Activated naive CD8-positive, alpha-beta T cell treated with anti-CD3 and anti-CD28 coated beads, Interleukin-2, amount 50 U/mL, for 24 hours (primary cell): ENCODE measurements at regions not wholly inside any gene's neighbourhood (a gene's known extent, or its start where the extent isn't known, plus 50 kb on each side); places are given as distances from the start of the nearest gene placed in this dataset.

Experiments used
- ATAC-seq: fragments of 150-1000 bp; cut with Tn5 transposase; one replicate; pipeline ENCODE4 v1.10.0; 2021
- DNase-seq: peaks from one replicate; pipeline ENCODE4 v3.0.0; 2021
- H3K27ac Mint-ChIP-seq: one replicate; pipeline ENCODE4 v1.8.0; 2021; ENCODE audit warnings: mild to moderate bottlenecking, mixed read lengths
- H3K27me3 Mint-ChIP-seq: one replicate; pipeline ENCODE4 v1.8.0; 2021; ENCODE audit warnings: mixed read lengths
- H3K36me3 Mint-ChIP-seq: one replicate; pipeline ENCODE4 v1.8.0; 2021; ENCODE audit warnings: low read depth, mixed read lengths
- H3K4me1 Mint-ChIP-seq: one replicate; pipeline ENCODE4 v1.8.0; 2021; ENCODE audit warnings: mixed read lengths
- H3K4me3 Mint-ChIP-seq: one replicate; pipeline ENCODE4 v1.8.0; 2021; ENCODE audit warnings: mild to moderate bottlenecking, moderate library complexity, mixed read lengths
- H3K9me3 Mint-ChIP-seq: one replicate; pipeline ENCODE4 v1.8.0; 2021; ENCODE audit warnings: mixed read lengths

GRCh38 chr3:168417016-168417415 is 321.3 kb upstream of the GOLIM4 start:
- Mint-ChIP-seq H3K27ac (no peak overlapping the region), H3K4me3 (no peak overlapping the region), H3K9me3 (no peaks in the 10 kb centered on the region), H3K27me3 (no peaks in the 10 kb centered on the region), H3K36me3 (no peaks in the 10 kb centered on the region), H3K4me1 (no peaks in the 10 kb centered on the region)
- no peak for ATAC-seq
- DNase-seq, result no peak

- no peaks in the 10 kb centered on the region for H3K9me3 Mint-ChIP-seq
Observed at GRCh38 chr3:168416446-168416845, 320.7 kb upstream of the GOLIM4 start.

GRCh38 chr3:168414149-168414548 is 318.4 kb upstream of the GOLIM4 start:
- ATAC-seq, result no peak
- H3K4me1 Mint-ChIP-seq, result no peaks in the 10 kb centered on the region
- no peak overlapping the region for H3K27ac Mint-ChIP-seq
- no peaks in the 10 kb centered on the region for H3K27me3 Mint-ChIP-seq
- H3K4me3 Mint-ChIP-seq, result no peak overlapping the region
- H3K9me3 Mint-ChIP-seq, result peaks cover 4% of the 10 kb centered on the region
- H3K36me3 Mint-ChIP-seq, result no peaks in the 10 kb centered on the region
- DNase-seq, result no peak

More at GRCh38 chr3:168416446-168416845, 320.7 kb upstream of the GOLIM4 start:
- DNase-seq (no peak), ATAC-seq (no peak)
- H3K36me3 Mint-ChIP-seq, result no peaks in the 10 kb centered on the region
- no peak overlapping the region for H3K27ac Mint-ChIP-seq
- no peaks in the 10 kb centered on the region for H3K27me3 Mint-ChIP-seq
- no peak overlapping the region for H3K4me3 Mint-ChIP-seq
- H3K4me1 Mint-ChIP-seq, result no peaks in the 10 kb centered on the region

GRCh38 chr3:168407381-168407780 is 311.7 kb upstream of the GOLIM4 start:
- no peak overlapping the region for H3K27ac Mint-ChIP-seq
- no peaks in the 10 kb centered on the region for H3K4me1 Mint-ChIP-seq
- ATAC-seq, result no peak
- H3K27me3 Mint-ChIP-seq, result no peaks in the 10 kb centered on the region
- peaks cover 4% of the 10 kb centered on the region for H3K9me3 Mint-ChIP-seq
- H3K4me3 Mint-ChIP-seq, result no peak overlapping the region
- DNase-seq, result no peak
- no peaks in the 10 kb centered on the region for H3K36me3 Mint-ChIP-seq

- ATAC-seq (no peak), DNase-seq (no peak)
- Mint-ChIP-seq H3K27me3 (no peaks in the 10 kb centered on the region), H3K36me3 (no peaks in the 10 kb centered on the region), H3K4me3 (no peak overlapping the region), H3K9me3 (peaks cover 2% of the 10 kb centered on the region), H3K4me1 (no peaks in the 10 kb centered on the region), H3K27ac (no peak overlapping the region)
Observed at GRCh38 chr3:168405288-168405687, 309.6 kb upstream of the GOLIM4 start.

- Mint-ChIP-seq H3K4me3 (no peak overlapping the region), H3K27me3 (no peaks in the 10 kb centered on the region), H3K36me3 (no peaks in the 10 kb centered on the region), H3K27ac (no peak overlapping the region), H3K9me3 (peaks cover 3% of the 10 kb centered on the region), H3K4me1 (no peaks in the 10 kb centered on the region)
- no peak for DNase-seq
- no peak for ATAC-seq
Observed at GRCh38 chr3:168398371-168399025, 302.8 kb upstream of the GOLIM4 start.

- Mint-ChIP-seq H3K4me3 (no peak overlapping the region), H3K4me1 (no peaks in the 10 kb centered on the region), H3K9me3 (peaks cover 3% of the 10 kb centered on the region), H3K27ac (no peak overlapping the region), H3K36me3 (no peaks in the 10 kb centered on the region), H3K27me3 (no peaks in the 10 kb centered on the region)
- ATAC-seq (no peak), DNase-seq (no peak)
Observed at GRCh38 chr3:168396861-168397260, 301.1 kb upstream of the GOLIM4 start.

- Mint-ChIP-seq H3K27me3 (no peaks in the 10 kb centered on the region), H3K36me3 (no peaks in the 10 kb centered on the region), H3K4me3 (no peak overlapping the region), H3K27ac (no peak overlapping the region), H3K9me3 (peaks cover 3% of the 10 kb centered on the region), H3K4me1 (no peaks in the 10 kb centered on the region)
- DNase-seq (no peak), ATAC-seq (no peak)
Observed at GRCh38 chr3:168395551-168395950, 299.8 kb upstream of the GOLIM4 start.

GRCh38 chr3:168394439-168394838 is 298.7 kb upstream of the GOLIM4 start:
- no peak overlapping the region for H3K27ac Mint-ChIP-seq
- no peaks in the 10 kb centered on the region for H3K4me1 Mint-ChIP-seq
- no peaks in the 10 kb centered on the region for H3K36me3 Mint-ChIP-seq
- DNase-seq (no peak), ATAC-seq (no peak)
- no peaks in the 10 kb centered on the region for H3K27me3 Mint-ChIP-seq
- no peak overlapping the region for H3K4me3 Mint-ChIP-seq
- peaks cover 7% of the 10 kb centered on the region for H3K9me3 Mint-ChIP-seq

GRCh38 chr3:168386301-168386700 is 290.6 kb upstream of the GOLIM4 start:
- no peak for ATAC-seq
- peaks cover 19% of the 10 kb centered on the region for H3K9me3 Mint-ChIP-seq
- H3K4me3 Mint-ChIP-seq, result no peak overlapping the region

GRCh38 chr3:168384990-168385389 is 289.3 kb upstream of the GOLIM4 start:
- Mint-ChIP-seq H3K4me1 (no peaks in the 10 kb centered on the region), H3K36me3 (no peaks in the 10 kb centered on the region), H3K27me3 (no peaks in the 10 kb centered on the region), H3K4me3 (no peak overlapping the region), H3K9me3 (peaks cover 17% of the 10 kb centered on the region), H3K27ac (no peak overlapping the region)
- ATAC-seq (no peak), DNase-seq (no peak)

More at GRCh38 chr3:168386301-168386700, 290.6 kb upstream of the GOLIM4 start:
- Mint-ChIP-seq H3K27me3 (no peaks in the 10 kb centered on the region), H3K27ac (no peak overlapping the region), H3K36me3 (no peaks in the 10 kb centered on the region), H3K4me1 (no peaks in the 10 kb centered on the region)
- DNase-seq, result no peak

GRCh38 chr3:168383573-168383972 is 287.8 kb upstream of the GOLIM4 start:
- DNase-seq (no peak), ATAC-seq (no peak)
- no peak overlapping the region for H3K27ac Mint-ChIP-seq
- H3K27me3 Mint-ChIP-seq, result no peaks in the 10 kb centered on the region
- H3K36me3 Mint-ChIP-seq, result no peaks in the 10 kb centered on the region
- peaks cover 18% of the 10 kb centered on the region for H3K9me3 Mint-ChIP-seq
- H3K4me1 Mint-ChIP-seq, result no peaks in the 10 kb centered on the region
- no peak overlapping the region for H3K4me3 Mint-ChIP-seq

- Mint-ChIP-seq H3K36me3 (no peaks in the 10 kb centered on the region), H3K9me3 (peaks cover 4% of the 10 kb centered on the region), H3K27ac (no peak overlapping the region), H3K4me1 (no peaks in the 10 kb centered on the region), H3K4me3 (no peak overlapping the region), H3K27me3 (no peaks in the 10 kb centered on the region)
- DNase-seq, result no peak
- ATAC-seq, result no peak
Observed at GRCh38 chr3:168371846-168372245, 276.1 kb upstream of the GOLIM4 start.

GRCh38 chr3:168364967-168365366 is 269.2 kb upstream of the GOLIM4 start:
- H3K4me3 Mint-ChIP-seq, result no peak overlapping the region
- H3K27ac Mint-ChIP-seq, result no peak overlapping the region
- DNase-seq (no peak), ATAC-seq (no peak)
- H3K4me1 Mint-ChIP-seq, result no peaks in the 10 kb centered on the region
- no peaks in the 10 kb centered on the region for H3K9me3 Mint-ChIP-seq
- no peaks in the 10 kb centered on the region for H3K27me3 Mint-ChIP-seq
- no peaks in the 10 kb centered on the region for H3K36me3 Mint-ChIP-seq

GRCh38 chr3:168362661-168363247 is 267.0 kb upstream of the GOLIM4 start:
- ATAC-seq (no peak), DNase-seq (no peak)
- Mint-ChIP-seq H3K9me3 (no peaks in the 10 kb centered on the region), H3K4me1 (no peaks in the 10 kb centered on the region), H3K27me3 (no peaks in the 10 kb centered on the region), H3K36me3 (no peaks in the 10 kb centered on the region), H3K27ac (no peak overlapping the region), H3K4me3 (no peak overlapping the region)
